CD4-positive, alpha-beta T cell (primary cell): ENCODE measurements at regions not wholly inside any gene's neighbourhood (a gene's known extent, or its start where the extent isn't known, plus 50 kb on each side); places are given as distances from the start of the nearest gene placed in this dataset.
A peak's percentile ranks its signal among the peaks of the same experiment; 100 is the strongest.

Experiments
- ATAC-seq: fragments of 200-7000 bp; cut with Tn5 transposase; one replicate; pipeline ENCODE4 v1.10.0; 2022; ENCODE audit warnings: mild to moderate bottlenecking; ENCODE audit not compliant: poor library complexity
- CTCF ChIA-PET: fragments of 350-600 bp; sonication (Branson Sonifier 250); formaldehyde crosslinking; loops from one replicate; lab custom pipeline; 2021; ENCODE audit warnings: antibody characterized with exemption, inconsistent platforms; lab: Charles Lee
- POLR2A ChIA-PET: fragments of 350-600 bp; sonication (Branson Sonifier 250); formaldehyde crosslinking; loops from one replicate; lab custom pipeline; 2021; ENCODE audit warnings: antibody characterized with exemption, inconsistent platforms; lab: Charles Lee
- DNase-seq, 14 experiments: peaks; one replicate each; pipeline ENCODE4 v3.0.0-alpha.2; 2013 to 2020; ENCODE audit warnings: mixed read lengths in 2 of 14
- H3K27ac ChIP-seq, 2 donors: one replicate each; pipeline versions ENCODE4 v1.5.1 to v1.7.0; 2013; ENCODE audit warnings: low read length in 2 of 2, low read depth in 1 of 2, mild to moderate bottlenecking in 1 of 2
- H3K27me3 ChIP-seq, 2 experiments: 1 replicate in 1 of 2; 2 replicates in 1 of 2; pipeline versions ENCODE4 v1.6.1 to v1.7.0; 2013; ENCODE audit warnings: low read length in 2 of 2, control low read depth in 1 of 2, mild to moderate bottlenecking in 1 of 2, moderate library complexity in 1 of 2; ENCODE audit not compliant: insufficient read depth in 2 of 2, control insufficient read depth in 1 of 2
- H3K36me3 ChIP-seq: one replicate; pipeline ENCODE4 v1.6.1; 2013; ENCODE audit warnings: low read length, control low read depth; ENCODE audit not compliant: insufficient read depth
- H3K4me1 ChIP-seq: one replicate; pipeline ENCODE4 v1.6.1; 2013; ENCODE audit warnings: low read length, control low read depth; ENCODE audit not compliant: insufficient read depth
- H3K4me3 ChIP-seq: one replicate; pipeline ENCODE4 v1.5.1; 2013; ENCODE audit warnings: mild to moderate bottlenecking, low read length, moderate library complexity
- H3K9me3 ChIP-seq, 2 experiments: 1 replicate in 1 of 2; 2 replicates in 1 of 2; pipeline versions ENCODE4 v1.6.1 to v1.7.0; 2013; ENCODE audit warnings: low read length in 2 of 2, mild to moderate bottlenecking in 2 of 2, control low read depth in 1 of 2, moderate library complexity in 1 of 2; ENCODE audit not compliant: control insufficient read depth in 1 of 2, insufficient read depth in 1 of 2
- H3K27ac Mint-ChIP-seq: one replicate; pipeline ENCODE4 v1.8.0; 2020; ENCODE audit warnings: mixed read lengths
- H3K27me3 Mint-ChIP-seq: one replicate; pipeline ENCODE4 v1.8.0; 2021; ENCODE audit warnings: mixed read lengths
- H3K36me3 Mint-ChIP-seq: one replicate; pipeline ENCODE4 v1.8.0; 2021; ENCODE audit warnings: low read depth, mixed read lengths
- H3K4me1 Mint-ChIP-seq: one replicate; pipeline ENCODE4 v1.8.0; 2021; ENCODE audit warnings: low read depth, mixed read lengths
- H3K4me3 Mint-ChIP-seq: one replicate; pipeline ENCODE4 v1.8.0; 2020; ENCODE audit warnings: mild to moderate bottlenecking, mixed read lengths
- H3K9me3 Mint-ChIP-seq: one replicate; pipeline ENCODE4 v1.8.0; 2020; ENCODE audit warnings: mixed read lengths
- intact Hi-C, 2 experiments: fragments of 100-400 bp; cut with DNase I in 1 of 2; cut with micrococcal nuclease in 1 of 2; formaldehyde crosslinking; loops; one replicate each; pipeline versions ENCODE4 v1.15.1 to v1.9.0; 2023 to 2025; cut with DNase I, micrococcal nuclease
- TF ChIP-seq, protein P1 (sequence below): fragments of 200-600 bp; IDR thresholded peaks from one replicate; pipeline ENCODE4 v1.8.0; 2022; ENCODE audit warnings: antibody characterized with exemption, mild to moderate bottlenecking

DNA sequence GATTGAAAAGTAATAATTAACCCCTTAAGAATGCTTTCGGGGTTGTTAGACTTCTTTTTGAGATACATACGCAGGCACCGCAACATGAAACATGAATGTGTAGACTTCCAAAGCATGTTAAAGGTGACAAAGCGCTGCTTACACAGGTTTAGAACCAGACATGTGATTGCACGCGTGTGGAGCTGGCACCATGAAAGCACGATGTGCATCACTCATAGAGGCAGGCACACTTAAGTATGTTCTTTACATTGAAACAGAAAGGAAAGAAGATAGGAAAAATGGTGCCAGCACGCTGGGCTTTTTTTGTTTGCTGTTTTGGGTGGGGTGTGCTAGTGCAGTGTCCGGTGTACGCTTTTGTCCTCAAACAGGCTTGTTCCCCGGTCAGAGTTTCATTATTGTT is 83.6 kb upstream of the PPARA start:
- peaks cover 55% of the 10 kb centered on the region for H3K4me1 Mint-ChIP-seq
- no peak for DNase-seq
- POLR2A ChIA-PET: interaction anchor here (1.0 kb wide), 1 partner anchor 31 kb away, joined by 4 read pairs; no protein-coding TSS in a partner anchor
- intact Hi-C loops: no loop called here
- H3K27me3 Mint-ChIP-seq: no peaks in the 10 kb centered on the region
- peak overlapping the region; percentile 32 for H3K4me3 Mint-ChIP-seq
- no peak overlapping the region for H3K27ac Mint-ChIP-seq
- Histone ChIP-seq H3K9me3 (no peaks in the 10 kb centered on the region), H3K4me3 (no peak overlapping the region), H3K4me1 (peaks cover 33% of the 10 kb centered on the region), H3K27ac (no peak overlapping the region), H3K36me3 (peaks cover 5% of the 10 kb centered on the region), H3K27me3 (peaks cover 0 to 10% of the 10 kb centered on the region in 2 experiments)
- no peaks in the 10 kb centered on the region for H3K9me3 Mint-ChIP-seq
- CTCF ChIA-PET: no interaction called here
- peaks cover 7% of the 10 kb centered on the region for H3K36me3 Mint-ChIP-seq
- TF ChIP-seq, protein P1, sequence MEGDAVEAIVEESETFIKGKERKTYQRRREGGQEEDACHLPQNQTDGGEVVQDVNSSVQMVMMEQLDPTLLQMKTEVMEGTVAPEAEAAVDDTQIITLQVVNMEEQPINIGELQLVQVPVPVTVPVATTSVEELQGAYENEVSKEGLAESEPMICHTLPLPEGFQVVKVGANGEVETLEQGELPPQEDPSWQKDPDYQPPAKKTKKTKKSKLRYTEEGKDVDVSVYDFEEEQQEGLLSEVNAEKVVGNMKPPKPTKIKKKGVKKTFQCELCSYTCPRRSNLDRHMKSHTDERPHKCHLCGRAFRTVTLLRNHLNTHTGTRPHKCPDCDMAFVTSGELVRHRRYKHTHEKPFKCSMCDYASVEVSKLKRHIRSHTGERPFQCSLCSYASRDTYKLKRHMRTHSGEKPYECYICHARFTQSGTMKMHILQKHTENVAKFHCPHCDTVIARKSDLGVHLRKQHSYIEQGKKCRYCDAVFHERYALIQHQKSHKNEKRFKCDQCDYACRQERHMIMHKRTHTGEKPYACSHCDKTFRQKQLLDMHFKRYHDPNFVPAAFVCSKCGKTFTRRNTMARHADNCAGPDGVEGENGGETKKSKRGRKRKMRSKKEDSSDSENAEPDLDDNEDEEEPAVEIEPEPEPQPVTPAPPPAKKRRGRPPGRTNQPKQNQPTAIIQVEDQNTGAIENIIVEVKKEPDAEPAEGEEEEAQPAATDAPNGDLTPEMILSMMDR: no peak
- ATAC-seq: no peak

DNA sequence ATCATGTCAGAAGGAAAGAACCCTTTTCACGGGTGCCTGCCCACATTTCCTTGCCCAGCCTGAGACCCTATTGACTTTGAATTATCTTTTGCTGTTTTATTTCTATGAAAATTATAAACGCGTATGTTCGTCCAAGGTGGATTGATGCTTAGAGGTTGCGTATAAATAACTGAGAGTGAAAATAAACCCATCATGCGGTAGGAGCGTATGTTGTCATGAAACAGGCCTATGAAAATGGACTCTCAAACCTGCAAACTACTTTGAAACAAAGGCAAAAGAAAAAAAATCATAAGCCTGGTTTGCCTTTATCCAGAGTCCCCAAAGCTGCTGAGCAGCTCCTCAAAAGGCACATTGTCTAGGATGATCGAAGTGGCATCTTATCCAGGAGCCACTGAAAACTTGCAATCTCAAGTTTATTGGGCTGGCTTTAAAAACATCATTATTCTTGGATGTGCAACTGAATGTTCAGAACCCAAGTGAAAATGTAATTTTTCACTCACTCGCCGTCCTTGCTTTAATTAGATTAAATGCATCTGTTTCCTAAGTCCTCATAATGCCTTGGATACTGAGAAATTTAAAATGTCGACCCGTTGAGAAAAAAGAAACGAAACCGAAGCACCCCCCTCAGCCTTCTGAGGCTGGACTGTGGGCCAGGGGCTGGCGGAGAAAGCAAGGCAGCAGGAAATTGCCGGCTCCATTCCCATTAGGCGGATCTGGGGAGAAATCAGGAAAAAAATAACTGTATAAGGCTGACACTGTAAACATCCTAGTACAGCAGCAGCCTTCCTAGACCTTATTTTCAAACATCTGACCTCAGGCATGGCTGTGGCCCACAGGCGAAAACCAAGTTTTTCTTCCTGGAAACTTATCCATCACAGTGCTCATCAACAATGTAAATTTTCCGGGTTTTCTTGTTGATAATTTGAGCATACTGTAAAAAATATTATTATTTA is 82.9 kb upstream of the PPARA start:
- H3K4me1 ChIP-seq: peaks cover 36% of the 10 kb centered on the region
- ATAC-seq (no peak), DNase-seq (no peak)
- peaks cover 3% of the 10 kb centered on the region for H3K36me3 Mint-ChIP-seq
- TF ChIP-seq, protein P1: no peak
- peaks cover 5% of the 10 kb centered on the region for H3K36me3 ChIP-seq
- POLR2A ChIA-PET: interaction anchor here (1.0 kb wide), 1 partner anchor 32 kb away, joined by 4 read pairs; no protein-coding TSS in a partner anchor
- CTCF ChIA-PET: no interaction called here
- H3K4me3 ChIP-seq: no peak overlapping the region
- H3K27me3 Mint-ChIP-seq: no peaks in the 10 kb centered on the region
- H3K9me3 Mint-ChIP-seq: no peaks in the 10 kb centered on the region
- no peaks in the 10 kb centered on the region for H3K9me3 ChIP-seq
- H3K27me3 ChIP-seq: peaks cover 0 to 10% of the 10 kb centered on the region in 2 experiments
- H3K27ac Mint-ChIP-seq: no peak overlapping the region
- H3K4me1 Mint-ChIP-seq: peaks cover 55% of the 10 kb centered on the region
- H3K4me3 Mint-ChIP-seq: peak overlapping the region; percentile 20
- H3K27ac ChIP-seq: no peak overlapping the region
- intact Hi-C loops: no loop called here

DNA sequence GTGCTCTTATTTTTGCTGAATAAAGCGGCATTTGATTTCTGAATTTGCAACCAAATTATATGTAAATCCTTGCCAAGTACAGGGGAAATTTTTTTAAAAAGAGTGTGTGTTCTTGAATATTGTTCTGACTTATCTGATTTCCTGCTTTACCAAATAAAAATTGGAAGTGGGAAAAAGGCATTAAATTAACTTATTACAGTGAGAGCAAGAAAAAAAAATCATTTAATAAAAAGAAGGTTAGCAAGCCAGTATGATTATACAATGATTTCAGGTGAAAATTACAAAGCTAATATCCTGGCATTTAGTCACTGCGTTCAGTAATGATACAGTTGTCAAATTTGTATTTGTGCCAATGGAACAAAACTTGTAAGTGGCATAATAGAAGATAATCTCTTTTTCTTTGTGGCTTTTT is 82.1 kb upstream of the PPARA start:
- ChIA-PET POLR2A (interaction anchor here (3.3 kb wide), 1 partner anchor 15 kb away, joined by 26 read pairs; no protein-coding TSS in a partner anchor), CTCF (no interaction called here)
- no peaks in the 10 kb centered on the region for H3K9me3 Mint-ChIP-seq
- no peaks in the 10 kb centered on the region for H3K9me3 ChIP-seq
- intact Hi-C loops: no loop called here
- peaks cover 39% of the 10 kb centered on the region for H3K4me1 ChIP-seq
- ATAC-seq (no peak), DNase-seq (no peak)
- peak overlapping the region; percentile 42 for H3K4me3 Mint-ChIP-seq
- peaks cover 58% of the 10 kb centered on the region for H3K4me1 Mint-ChIP-seq
- no peak overlapping the region for H3K27ac ChIP-seq
- H3K27me3 Mint-ChIP-seq: no peaks in the 10 kb centered on the region
- no peaks in the 10 kb centered on the region for H3K36me3 Mint-ChIP-seq
- peaks cover 0 to 10% of the 10 kb centered on the region in 2 experiments for H3K27me3 ChIP-seq
- no peaks in the 10 kb centered on the region for H3K36me3 ChIP-seq
- peak overlapping the region; percentile 87 for H3K27ac Mint-ChIP-seq
- TF ChIP-seq, protein P1: no peak
- H3K4me3 ChIP-seq: no peak overlapping the region
